ENCODE measurements at regions not wholly inside any gene's neighbourhood (a gene's known extent, or its start where the extent isn't known, plus 50 kb on each side); places are given as distances from the start of the nearest gene placed in this dataset.

DNA sequence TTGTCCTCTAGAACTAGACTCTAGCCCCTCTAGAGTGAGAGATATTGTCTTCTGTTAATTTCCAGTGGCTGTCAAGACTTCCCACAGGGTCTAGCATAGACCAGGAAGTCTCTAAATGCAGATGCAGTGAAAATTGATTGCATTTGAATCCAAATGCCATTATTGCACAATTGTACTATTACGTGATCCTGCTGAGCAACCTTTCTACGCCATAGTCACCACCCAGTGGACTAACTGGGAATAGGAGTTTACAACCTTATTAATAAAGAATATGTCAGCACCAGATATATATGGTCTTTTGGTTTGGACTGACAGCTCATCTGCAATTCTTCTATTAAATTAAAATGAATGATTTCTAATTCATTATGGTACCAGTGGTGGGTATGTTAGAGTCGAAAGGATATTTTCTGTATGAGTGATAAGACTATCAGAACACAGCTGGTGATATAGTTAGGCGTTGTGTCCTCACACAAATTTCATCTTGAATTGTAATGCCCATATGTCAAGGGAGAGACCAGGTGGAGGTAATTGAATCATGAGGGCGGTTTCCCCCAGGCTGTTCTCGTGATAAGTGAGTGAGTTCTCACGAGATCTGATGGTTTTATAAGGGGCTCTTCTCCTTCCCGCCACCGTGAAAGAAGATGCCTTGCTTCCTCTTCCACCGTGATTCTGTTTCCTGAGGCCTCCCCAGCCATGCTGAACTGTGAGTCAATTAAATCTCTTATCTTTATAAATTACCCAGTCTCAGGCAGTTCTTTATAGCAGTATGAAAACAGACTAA lies 138.9 kb upstream of the CA10 start:
- intact Hi-C loops (cut with DNase I): no loop called here
- no peak for DNase-seq
- no peak for ATAC-seq (ENCODE audit: poor library complexity)

DNA sequence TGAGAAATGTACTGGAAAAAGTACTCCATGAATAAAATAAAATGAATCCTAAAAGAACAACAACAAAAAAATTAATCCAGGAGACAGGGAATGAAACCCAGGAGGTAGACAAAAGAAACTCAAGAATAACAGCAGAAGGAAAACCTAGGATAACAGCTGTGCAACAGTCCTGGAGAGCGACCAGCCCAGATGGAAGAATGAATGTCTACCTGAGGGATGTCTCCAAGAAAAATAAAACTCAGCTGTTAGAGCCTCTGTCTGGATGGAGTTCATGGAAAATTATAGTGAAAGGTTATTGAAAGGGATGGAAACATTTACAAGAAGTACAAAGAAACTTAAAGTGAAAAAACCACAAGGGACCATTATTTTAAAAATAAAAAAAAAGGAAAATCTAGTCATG lies 135.8 kb upstream of the CA10 start:
- intact Hi-C loops (cut with DNase I): no loop called here
- ATAC-seq (ENCODE audit: poor library complexity) (no peak), DNase-seq (no peak)

DNA sequence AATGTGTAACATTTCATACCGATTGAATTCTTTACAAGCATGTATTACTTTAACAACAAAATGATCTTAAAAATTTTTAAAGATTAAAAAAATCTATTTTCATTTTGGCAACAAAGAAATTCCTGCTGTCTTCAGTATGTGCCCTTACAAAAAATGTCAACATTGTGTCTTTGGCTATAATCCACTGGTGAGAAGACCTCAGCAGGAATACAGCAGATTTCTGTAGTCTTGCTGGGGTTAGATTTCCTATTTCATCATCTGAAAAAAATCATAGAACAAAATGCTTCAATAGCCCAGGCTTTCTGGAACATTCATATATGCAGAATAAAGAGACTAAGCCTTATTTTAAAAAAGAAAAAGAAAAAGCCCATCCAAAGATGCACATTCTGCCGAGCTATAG lies 129.1 kb upstream of the CA10 start:
- no peak for ATAC-seq (ENCODE audit: poor library complexity)
- intact Hi-C loops (cut with DNase I): no loop called here
- no peak for DNase-seq

DNA sequence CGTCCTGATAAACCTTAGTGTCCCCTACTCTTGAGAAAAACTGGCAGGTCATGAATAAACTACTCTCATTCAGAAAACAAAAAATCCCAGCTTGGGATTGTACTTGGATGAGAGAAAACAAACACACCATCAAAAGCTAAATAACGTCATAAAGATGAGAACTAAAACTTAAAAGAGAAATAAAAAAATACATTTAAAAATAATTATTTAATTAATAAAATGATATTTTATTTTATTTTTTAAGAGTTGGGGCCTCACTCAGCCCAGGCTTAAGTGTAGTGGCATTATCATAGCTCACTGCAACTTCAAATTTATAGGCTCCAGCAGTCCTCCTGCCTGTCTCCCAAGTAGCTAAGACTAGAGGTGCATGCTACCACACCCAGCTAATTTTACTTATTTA lies 125.4 kb upstream of the CA10 start:
- ATAC-seq (ENCODE audit: poor library complexity) (no peak), DNase-seq (no peak)
- intact Hi-C loops (cut with DNase I): no loop called here

DNA sequence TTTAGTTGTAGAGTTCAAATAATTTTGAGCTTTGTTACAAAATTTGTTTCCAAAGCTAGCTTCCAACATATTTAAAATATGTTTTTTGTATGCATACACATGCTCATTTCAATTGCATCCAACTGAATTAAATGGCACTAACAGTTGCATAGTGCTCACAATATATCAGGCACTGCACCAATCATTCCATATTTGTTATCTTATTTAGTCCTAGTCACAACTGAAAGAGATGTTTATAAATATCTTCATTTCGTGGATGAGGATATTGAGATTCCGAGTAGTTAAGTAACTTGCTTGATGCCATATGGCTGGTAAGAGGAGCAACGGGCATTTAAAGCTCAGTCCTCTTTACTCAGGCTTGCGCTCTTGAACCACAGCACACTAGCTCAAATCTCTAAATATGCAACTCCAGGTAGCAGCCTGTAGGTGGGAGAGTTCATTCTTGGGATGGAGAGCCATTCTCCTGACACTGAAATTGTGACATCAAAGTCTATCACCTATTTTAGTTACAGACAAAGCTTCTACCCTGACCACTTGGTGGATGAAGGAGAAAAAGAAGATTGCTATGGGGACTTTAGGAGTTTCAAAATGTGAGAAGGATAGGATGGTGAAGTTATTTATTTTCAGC lies 118.0 kb upstream of the CA10 start:
- ATAC-seq (ENCODE audit: poor library complexity) (no peak), DNase-seq (no peak)
- intact Hi-C loops (cut with DNase I): no loop called here

DNA sequence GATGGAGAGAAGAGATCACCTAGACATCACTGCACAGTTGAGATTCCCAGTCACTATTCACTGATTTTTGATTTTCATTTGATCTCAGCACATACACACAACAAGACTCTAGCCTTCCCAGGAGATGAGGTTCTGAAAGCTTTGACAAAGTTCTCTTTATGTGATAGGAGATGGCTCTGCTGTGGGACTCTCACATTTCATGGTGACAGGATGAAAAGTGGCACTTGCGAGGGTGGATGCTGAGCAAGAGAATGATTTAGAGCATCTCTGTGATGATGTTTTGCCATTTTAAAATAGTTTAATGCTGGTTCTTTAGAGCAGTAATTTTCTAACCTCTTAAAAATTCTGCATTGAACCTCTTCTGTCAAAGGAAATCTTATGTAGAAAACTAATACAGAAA lies 113.3 kb upstream of the CA10 start:
- ATAC-seq (ENCODE audit: poor library complexity) (no peak), DNase-seq (no peak)
- intact Hi-C loops (cut with DNase I): no loop called here

DNA sequence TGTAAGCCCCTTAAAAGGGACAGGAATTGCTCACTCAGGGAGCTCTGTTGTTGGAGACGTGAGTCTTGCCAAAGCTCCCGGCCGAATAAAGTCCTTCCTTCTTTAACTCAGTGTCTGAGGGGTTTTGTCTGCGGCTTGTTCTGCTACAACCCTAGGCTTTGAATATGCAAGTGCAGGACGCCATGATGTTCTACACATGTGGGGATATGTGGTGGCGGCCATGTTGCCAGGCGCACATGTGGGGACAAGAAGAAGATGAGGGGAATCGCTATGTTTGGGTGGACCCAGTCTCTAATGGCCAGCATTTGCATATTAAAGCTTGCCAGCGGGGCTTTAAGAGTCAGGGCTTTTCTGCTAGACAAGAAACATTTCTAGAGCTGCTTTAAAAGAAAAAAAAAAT lies 96.8 kb upstream of the CA10 start:
- intact Hi-C loops (cut with DNase I): no loop called here
- ATAC-seq (ENCODE audit: poor library complexity): no peak
- DNase-seq: no peak

DNA sequence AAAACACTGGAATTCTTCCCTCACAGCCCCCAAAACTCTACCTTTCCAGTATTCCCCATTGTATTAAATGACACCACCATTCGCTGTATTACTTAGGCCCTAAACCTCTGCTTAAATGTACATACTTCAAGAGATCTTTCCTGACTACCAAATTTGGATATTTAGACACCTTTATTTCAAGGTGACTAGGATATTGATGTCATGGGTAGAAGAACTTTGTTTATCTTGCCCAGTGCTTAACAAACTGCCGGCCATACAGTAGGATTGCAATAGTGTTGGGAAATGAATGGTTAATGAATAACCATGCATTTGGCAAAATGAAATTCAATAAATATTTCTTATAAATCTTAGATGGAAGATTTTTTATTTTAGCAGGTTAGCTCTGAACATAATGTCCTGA lies 86.2 kb upstream of the CA10 start:
- intact Hi-C loops (cut with DNase I): no loop called here

DNA sequence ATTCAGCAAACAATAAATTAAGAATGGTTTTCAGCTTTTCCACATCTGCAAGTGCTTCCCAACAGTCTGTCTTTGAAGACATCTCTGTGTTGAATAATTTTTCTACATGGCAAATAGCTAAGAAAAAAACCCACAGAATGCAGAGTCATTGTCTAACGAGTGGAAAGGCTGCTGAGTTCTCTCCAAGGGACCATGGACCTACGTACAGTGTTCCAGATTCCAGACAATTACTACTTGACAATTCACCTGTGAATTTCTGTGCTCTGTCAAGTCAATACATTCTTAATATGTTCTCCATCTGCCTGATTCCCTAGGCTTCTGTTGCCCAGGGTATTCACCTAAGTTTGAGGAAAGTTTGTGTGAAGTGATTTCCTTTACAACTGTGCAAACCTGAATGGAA lies 83.8 kb upstream of the CA10 start:
- no peak for ATAC-seq (ENCODE audit: poor library complexity)
- intact Hi-C loops (cut with DNase I): no loop called here
- DNase-seq: no peak

More for the DNA sequence above, 86.2 kb upstream of the CA10 start:
- DNase-seq (no peak), ATAC-seq (ENCODE audit: poor library complexity) (no peak)

DNA sequence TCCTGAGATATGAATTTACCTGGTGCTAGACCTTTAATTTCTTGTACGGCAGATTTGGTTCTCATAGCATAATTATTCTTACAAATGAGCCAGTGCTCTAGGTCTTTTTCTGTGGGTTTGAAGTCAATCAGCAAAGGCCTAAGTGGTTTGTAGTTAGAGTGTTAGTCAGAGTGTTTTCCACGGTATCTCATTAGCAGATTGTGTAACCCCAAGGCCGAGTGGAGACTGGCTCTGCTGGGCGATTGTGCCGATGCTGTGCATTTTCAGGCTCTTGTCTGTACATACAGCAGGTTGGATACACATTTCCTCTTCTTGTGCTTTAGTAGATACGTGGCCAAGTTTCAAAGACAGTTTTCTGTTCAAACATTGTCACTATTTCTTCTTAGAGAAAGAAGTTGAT lies 78.6 kb upstream of the CA10 start:
- intact Hi-C loops (cut with DNase I): no loop called here
- ATAC-seq (ENCODE audit: poor library complexity) (no peak), DNase-seq (no peak)

DNA sequence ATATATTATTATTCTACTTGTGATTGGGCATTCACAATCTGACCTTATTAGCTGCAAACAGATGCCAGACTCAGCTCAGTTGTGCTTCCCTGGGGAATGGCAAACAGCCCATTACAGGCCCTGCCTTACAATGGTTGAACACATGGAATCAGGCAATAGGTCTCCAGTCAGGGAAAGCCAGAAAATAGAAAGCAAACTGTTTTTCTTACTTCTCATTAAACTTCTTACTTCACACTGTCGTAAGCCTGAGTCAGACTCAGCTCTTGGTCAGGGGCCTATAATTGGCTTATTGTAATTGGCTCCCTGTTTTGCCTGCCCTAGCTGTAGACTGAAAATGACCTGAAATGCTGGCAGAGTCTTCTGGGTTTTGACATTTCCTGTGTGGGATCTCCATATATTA lies 77.0 kb upstream of the CA10 start:
- DNase-seq: no peak

DNA sequence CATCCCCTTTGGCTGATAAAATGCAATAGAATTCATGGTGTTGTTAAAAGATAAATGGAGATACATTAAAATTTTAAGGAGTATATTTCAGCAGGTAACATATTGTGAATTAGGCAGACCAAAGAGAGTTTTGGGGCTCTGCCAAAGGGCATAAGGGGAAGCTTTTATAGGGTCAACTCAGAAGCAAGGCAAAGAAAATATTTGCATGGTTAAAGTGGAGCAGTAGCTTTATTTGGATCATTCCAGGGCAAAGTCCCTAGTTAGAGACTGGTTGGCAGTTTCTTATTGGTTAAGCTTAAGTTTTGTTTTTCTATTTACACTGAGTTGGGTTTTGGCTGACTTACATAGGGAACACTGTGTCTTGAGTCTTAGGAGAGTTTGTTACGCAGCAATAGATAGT lies 75.1 kb upstream of the CA10 start:
- intact Hi-C loops (cut with DNase I): no loop called here
- DNase-seq (no peak), ATAC-seq (ENCODE audit: poor library complexity) (no peak)

More for the DNA sequence above, 77.0 kb upstream of the CA10 start:
- ATAC-seq (ENCODE audit: poor library complexity): no peak
- intact Hi-C loops (cut with DNase I): no loop called here

DNA sequence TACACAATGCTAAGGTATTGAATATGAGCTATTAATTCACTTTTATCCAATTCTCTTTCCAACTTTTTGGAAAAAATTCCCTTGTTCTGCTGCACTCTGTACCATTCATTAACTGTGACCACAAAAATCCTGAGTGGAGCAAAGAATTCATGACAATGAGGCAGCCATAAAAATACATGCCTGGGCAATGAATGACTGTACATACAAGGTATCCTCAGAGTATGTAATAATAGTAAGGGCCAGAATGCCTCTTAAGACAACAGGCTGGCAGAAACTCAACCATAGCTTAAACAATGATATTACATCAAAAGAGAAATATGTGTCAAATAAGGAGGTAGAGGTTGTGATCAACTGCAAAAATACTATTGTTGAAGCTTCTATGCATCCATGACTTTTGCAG lies 74.7 kb upstream of the CA10 start:
- ATAC-seq (ENCODE audit: poor library complexity) (no peak), DNase-seq (no peak)
- intact Hi-C loops (cut with DNase I): no loop called here

DNA sequence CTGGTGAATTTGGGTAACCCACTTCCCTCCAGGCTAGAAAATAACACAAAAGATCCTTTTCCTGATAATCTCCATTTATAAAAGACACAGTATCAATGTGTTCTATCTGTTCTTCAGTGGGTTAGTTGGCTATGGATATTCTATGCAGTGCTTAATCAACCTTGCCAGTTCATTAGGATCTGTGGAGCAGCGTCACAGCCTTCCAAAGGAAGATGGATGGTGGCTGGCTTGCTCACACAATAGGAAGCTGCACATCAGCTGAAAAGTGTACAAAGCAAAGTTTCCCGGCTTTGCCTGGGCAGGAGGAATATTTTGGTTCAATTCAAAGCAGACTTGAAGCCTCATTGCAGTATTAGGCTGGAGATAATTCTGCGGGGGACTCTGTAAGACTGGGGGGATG lies 70.3 kb upstream of the CA10 start:
- no peak for ATAC-seq (ENCODE audit: poor library complexity)
- DNase-seq: no peak
- intact Hi-C loops (cut with DNase I): no loop called here

DNA sequence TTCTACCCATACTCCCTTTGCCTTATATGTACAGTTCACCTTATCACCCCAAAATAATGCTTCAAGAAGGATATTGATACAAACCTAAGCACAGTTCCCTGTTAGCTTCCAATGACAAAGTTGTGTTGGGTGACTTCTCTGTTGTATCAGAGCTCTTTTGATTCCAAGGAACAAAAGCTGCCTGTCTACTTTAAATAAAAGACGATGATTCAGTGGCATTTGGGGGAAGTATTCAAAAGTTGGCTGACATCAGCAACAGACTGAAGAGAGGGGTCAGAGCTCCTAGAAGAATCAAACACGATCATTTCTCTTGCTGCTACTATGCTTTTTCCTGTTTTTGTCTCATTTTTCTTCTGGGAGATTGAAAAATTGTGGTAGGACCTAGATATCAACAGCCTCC lies 69.4 kb upstream of the CA10 start:
- no peak for ATAC-seq (ENCODE audit: poor library complexity)

DNA sequence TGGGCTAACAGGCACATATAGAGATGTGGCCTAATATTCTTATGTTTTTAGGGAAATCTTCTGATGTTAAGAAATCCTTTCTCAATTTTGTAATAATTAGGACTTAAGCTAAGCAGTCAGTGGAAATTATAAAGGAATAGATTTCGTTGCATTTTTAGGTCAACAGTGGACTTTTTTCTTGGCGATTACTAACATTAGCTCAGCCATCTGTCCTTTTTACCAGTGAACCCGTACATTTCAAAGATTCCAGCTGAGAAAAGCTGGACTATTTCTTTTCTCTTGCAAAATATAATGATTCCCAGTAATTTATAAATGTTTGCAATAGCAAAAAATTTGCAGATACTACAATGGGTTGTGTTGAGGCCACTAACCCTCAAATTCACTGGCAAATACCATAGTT lies 54.9 kb upstream of the CA10 start:
- DNase-seq: no peak
- no peak for ATAC-seq (ENCODE audit: poor library complexity)
- intact Hi-C loops (cut with DNase I): no loop called here

More for the DNA sequence above, 69.4 kb upstream of the CA10 start:
- intact Hi-C loops (cut with DNase I): no loop called here
- no peak for DNase-seq

DNA sequence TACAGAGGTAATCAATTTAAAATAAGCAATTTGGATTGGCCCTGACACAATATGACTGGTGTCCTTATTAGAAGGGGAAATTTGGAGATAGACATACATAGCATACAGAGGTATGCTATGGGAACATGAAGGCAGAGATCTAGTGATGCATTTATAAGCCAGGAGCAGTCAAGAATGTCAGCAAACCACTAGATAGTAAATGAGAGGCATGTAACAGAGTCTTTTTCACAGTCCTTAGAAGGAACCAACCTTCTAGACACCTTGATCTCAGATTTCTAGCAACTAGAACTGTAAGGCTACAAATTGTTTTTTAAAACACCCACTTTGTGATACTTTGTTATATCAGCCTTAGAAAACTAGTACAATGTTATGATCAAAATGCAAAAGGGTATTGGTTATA lies 54.3 kb upstream of the CA10 start:
- no peak for ATAC-seq (ENCODE audit: poor library complexity)
- DNase-seq: no peak
- intact Hi-C loops (cut with DNase I): no loop called here

DNA sequence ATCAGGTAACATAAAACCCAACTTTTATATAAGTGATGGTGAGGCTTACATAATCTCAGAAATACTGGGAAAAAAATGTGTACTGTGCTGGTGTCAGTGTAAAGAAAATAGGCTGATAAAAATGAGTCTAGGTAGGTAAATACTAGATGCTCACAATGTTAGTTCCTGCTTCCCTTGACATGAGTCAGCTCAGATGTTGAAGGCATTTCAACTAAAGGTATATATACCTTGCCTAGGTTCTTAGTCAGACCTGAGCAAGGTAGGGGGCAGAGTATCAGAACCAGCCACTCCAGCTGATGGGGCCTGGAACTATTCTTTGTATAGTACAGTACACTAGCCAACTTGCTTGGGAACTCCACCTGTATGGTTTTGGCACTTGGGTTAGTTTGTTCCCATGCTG lies 51.0 kb upstream of the CA10 start:
- DNase-seq (no peak), ATAC-seq (ENCODE audit: poor library complexity) (no peak)
- intact Hi-C loops (cut with DNase I): no loop called here
